Activated CD4-positive, alpha-beta T cell treated with anti-CD3 and anti-CD28 coated beads, Interleukin-10, Interleukin-2, amounts not matched to agents 100 ng/mL and 50 ng/mL, durations not matched to agents 16 hours and 8 hours (primary cell): ENCODE measurements at regions not wholly inside any gene's neighbourhood (a gene's known extent, or its start where the extent isn't known, plus 50 kb on each side); places are given as distances from the start of the nearest gene placed in this dataset.

Source experiments
- DNase-seq: peaks from one replicate; pipeline ENCODE4 v3.0.0-alpha.2; 2020

- DNase-seq: no peak
Observed at GRCh38 chr3:107063351-107063750, 313.9 kb upstream of the CCDC54 start.

- DNase-seq: peak; percentile 77
Observed at GRCh38 chr3:107064405-107065060, 312.7 kb upstream of the CCDC54 start.

DNA sequence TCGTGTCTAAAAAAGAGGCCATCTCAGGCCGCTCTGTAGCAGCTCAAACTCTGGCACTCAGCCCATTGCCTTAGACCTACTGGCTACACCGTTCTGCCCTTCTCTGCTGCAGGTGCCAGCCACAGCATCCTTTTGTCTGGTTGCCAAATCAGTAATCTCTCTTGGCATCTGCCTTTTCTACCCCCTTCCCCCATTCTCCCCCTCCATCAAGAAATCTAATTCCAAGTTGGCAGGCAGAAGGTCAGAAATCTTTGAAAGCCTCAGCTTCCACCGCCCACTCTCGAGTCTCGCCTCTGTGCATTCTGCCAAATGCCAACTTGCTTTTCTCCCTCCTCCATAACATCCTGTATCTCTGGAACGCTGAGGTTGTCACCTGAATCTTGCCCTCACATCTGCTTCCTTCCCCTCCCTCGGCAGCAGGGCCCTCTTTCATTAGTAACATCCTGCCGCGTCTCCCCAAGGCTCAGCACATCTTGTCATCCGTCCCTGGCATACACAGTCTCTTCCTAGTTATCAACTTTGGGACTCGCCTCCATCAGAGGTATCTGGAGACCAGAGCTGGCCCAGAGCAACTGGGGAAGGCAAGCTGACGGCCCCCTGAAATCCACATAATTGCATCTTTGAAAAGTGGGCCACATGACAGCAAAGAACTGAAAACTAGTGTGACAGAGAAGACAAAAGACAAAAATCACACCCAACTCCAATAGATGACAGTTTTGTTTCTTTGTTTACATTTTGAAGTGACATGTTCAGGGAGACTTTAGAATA lies 312.0 kb upstream of the CCDC54 start:
- peak; percentile 1 for DNase-seq

DNA sequence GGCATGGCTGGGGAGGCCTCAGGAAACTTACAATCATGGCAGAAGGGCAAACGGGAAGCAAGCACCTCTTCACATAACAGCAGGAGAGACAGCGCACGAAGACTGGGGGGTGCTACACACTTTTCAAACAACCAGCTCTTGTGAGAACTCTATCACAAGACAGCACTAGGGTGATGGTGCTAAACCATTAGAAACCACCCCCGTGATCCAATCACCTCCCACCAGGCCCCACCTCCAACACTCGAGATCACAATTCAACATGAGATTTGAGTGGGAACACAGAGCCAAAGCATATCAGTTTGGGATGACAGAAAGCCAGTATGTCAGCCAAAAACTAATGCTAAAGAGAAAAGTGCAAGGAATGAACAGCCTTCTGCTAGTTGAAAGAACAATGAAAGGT lies 309.8 kb upstream of the CCDC54 start:
- DNase-seq: no peak

DNA sequence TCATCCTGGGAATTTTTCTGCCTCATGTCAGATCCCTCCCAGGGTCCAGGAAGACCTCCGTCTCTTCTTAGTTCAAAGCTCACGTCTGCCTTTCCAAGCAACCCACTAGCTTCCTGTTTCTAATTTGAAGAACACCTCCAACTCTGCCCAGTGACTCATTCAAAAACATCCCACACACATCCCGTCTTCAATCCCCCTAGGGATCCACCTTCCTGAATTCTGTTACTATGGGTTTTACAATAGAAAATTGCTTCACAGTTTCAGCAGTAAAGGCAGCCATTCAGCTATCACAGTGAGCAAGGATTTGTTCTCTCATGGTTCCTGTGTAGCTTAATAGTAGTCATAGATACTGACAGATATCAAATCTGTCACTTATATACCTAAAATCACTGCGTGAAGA lies 308.3 kb upstream of the CCDC54 start:
- DNase-seq: peak; percentile 4

- no peak for DNase-seq
Observed at GRCh38 chr3:107076946-107077345, 300.3 kb upstream of the CCDC54 start.

- no peak for DNase-seq
Observed at GRCh38 chr3:107077391-107077790, 299.8 kb upstream of the CCDC54 start.

DNA sequence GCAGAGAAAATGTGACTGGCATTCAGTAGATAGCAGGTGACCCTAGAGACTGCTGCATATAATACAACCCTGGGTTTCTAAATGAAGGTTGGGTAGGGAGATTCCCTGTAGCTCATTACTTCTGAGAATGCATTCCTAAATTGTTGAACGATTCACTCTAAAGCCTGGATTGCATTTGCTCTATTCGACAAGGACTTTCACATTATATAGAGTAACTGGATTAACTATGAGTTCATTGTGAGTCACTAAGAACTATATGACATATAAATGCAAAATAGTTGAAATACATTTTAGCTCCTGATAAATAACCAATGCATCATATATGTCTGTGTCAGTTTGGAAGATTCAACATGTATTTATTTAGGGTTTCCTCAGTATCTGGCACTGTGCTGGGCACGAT lies 294.7 kb upstream of the CCDC54 start:
- no peak for DNase-seq

DNA sequence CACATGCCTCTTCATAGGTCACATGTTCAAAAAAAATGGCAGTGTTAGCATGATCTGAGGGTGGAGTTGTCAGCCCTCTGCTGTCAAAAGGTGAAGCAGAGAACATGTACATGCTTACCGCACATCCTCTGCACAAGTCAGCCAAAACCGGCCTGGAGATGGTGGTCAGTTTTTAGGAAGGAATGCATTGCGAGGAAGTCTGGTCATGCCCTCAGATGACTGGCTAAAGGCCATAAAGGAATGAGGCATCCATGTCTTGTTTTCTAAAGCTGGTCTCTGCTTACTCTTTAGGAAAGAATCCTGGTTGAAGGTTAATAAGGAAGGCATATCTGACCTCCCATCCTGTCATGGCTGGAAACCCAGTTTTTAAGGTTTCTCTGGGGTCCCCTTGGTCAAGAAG lies 292.0 kb upstream of the CCDC54 start:
- no peak for DNase-seq

GRCh38 chr3:107092121-107092520 lies 285.1 kb upstream of the CCDC54 start:
- no peak for DNase-seq

- no peak for DNase-seq
Observed at GRCh38 chr3:107098864-107099263, 278.4 kb upstream of the CCDC54 start.

GRCh38 chr3:107100137-107100536 lies 277.1 kb upstream of the CCDC54 start:
- DNase-seq: no peak

- DNase-seq: no peak
Observed at GRCh38 chr3:107100573-107100972, 276.7 kb upstream of the CCDC54 start.

GRCh38 chr3:107103786-107104185 lies 273.5 kb upstream of the CCDC54 start:
- no peak for DNase-seq

GRCh38 chr3:107106316-107106715 lies 270.9 kb upstream of the CCDC54 start:
- DNase-seq: no peak

DNA sequence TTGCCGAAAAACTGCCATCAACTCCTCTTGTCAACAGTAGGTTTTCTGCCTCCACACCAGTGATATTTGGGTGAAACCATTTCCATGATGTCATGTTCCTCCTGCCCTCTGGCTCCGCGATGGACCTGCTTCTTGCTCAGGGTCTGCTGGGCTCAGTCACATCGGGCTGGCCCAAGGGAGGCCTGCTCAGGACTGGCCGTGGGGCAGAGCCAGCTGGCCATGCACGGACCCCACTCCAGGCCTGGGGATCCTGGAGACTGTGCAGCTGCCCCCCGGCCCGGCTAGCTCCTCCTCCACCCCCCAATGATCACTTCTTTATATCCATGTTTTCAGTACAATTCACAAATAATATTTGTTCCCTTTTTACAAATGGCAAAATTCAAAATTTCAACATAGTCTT lies 270.3 kb upstream of the CCDC54 start:
- no peak for DNase-seq

DNA sequence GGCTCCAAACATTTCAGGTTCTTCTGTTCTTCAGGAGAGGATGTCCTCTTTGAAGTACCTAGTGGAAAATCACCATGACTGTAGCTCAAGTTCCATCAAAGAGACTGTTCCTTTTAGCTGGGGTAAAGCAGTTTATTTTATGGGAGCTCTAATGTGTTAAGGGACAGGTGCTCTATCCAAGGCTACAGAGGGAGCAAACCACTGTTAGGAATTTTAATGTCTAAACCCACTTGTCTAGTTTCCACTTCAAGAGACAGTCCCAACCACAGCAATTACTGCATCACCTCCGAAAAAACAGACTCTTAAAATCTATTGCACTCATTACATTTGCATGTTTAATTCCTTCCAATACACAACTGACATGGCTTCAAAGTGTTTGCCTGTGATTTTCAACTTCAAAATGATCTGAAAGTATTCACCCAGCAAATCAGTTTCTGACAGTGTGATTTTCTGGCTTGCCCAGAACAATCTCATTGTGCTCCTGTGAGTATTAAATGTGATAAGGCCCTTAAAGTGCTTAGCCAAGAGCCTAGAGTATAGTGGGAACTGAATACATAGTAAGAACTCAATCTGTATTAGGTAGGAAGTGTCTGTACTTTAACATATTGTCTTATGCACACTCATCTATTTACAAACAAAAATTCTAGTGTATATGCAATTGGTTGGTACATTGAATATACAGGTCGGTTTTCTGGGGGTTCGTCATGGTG lies 266.5 kb upstream of the CCDC54 start:
- no peak for DNase-seq

- DNase-seq: no peak
Observed at GRCh38 chr3:107111872-107112271, 265.4 kb upstream of the CCDC54 start.

- no peak for DNase-seq
Observed at GRCh38 chr3:107112356-107112755, 264.9 kb upstream of the CCDC54 start.

DNA sequence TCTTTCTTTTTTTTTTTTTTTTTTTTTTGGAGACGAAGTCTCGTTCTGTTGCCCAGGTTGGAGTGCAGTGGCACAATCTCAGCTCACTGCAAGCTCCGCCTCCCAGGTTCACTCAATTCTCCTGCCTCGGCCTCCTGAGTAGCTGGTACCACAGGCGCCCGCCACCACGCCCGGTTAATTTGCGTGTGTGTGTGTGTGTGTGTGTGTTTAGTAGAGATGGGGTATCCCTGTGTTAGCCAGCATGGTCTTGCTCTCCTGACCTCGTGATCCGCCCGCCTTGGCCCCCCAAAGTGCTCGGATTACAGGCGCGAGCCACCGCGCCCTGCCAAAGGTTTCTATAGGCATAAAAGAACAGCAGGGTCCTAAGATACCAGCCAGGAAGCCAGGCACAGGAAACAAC lies 261.0 kb upstream of the CCDC54 start:
- no peak for DNase-seq

GRCh38 chr3:107117156-107117555 lies 260.1 kb upstream of the CCDC54 start:
- DNase-seq: no peak

GRCh38 chr3:107117922-107118536 lies 259.2 kb upstream of the CCDC54 start:
- peak; percentile 40 for DNase-seq

- DNase-seq: no peak
Observed at GRCh38 chr3:107124885-107125284, 252.4 kb upstream of the CCDC54 start.

GRCh38 chr3:107128946-107129345 lies 248.3 kb upstream of the CCDC54 start:
- DNase-seq: no peak
